OCI-LY3 (cell line): ENCODE measurements at regions not wholly inside any gene's neighbourhood (a gene's known extent, or its start where the extent isn't known, plus 50 kb on each side); places are given as distances from the start of the nearest gene placed in this dataset.

Experiments
- H2AFZ ChIP-seq: fragments of 200-600, 300-600 bp; shearing (Covaris generic); 2 replicates; pipeline ENCODE4 v1.6.0; 2014; ENCODE audit warnings: antibody characterized with exemption, low read depth, low read length
- H3K27ac ChIP-seq: fragments of 200-600, 300-600 bp; sonication (generic); 2 replicates; pipeline ENCODE4 v1.5.1; 2014; ENCODE audit warnings: mild to moderate bottlenecking, low read length, moderate library complexity, mixed read lengths
- H3K27me3 ChIP-seq: fragments of 200-600, 300-600 bp; sonication (generic); 2 replicates; pipeline ENCODE4 v1.6.1; 2014; ENCODE audit warnings: low read depth, low read length, mixed read lengths
- H3K36me3 ChIP-seq: fragments of 200-600, 300-600 bp; sonication (generic); replicated peaks from 2 replicates; pipeline ENCODE3; 2014; ENCODE audit warnings: low read depth, low read length, mixed read lengths
- H3K4me1 ChIP-seq: fragments of 300-600, 200-600 bp; sonication (generic); 2 replicates; pipeline ENCODE4 v1.6.1; 2014; ENCODE audit warnings: low read length, mixed read lengths
- H3K4me2 ChIP-seq: fragments of 200-600, 300-600 bp; sonication (generic); 2 replicates; pipeline ENCODE4 v1.6.1; 2014; ENCODE audit warnings: low read length, mixed read lengths
- H3K4me3 ChIP-seq: fragments of 300-600, 200-600 bp; sonication (generic); 2 replicates; pipeline ENCODE4 v1.5.1; 2014; ENCODE audit warnings: antibody characterized with exemption, mild to moderate bottlenecking, low read length, moderate library complexity
- H3K79me2 ChIP-seq: fragments of 300-600, 200-600 bp; shearing (Covaris generic); 2 replicates; pipeline ENCODE4 v1.6.1; 2014; ENCODE audit warnings: mild to moderate bottlenecking, low read length, mixed read lengths
- H3K9ac ChIP-seq: fragments of 300-600, 200-600 bp; shearing (Covaris generic); 2 replicates; pipeline ENCODE4 v1.6.0; 2014; ENCODE audit warnings: mild to moderate bottlenecking, low read length, moderate library complexity
- H3K9me3 ChIP-seq: fragments of 200-600, 300-600 bp; shearing (Covaris generic); 2 replicates; pipeline ENCODE4 v1.6.1; 2014; ENCODE audit warnings: low read length, mixed read lengths; ENCODE audit not compliant: insufficient read depth
- H4K20me1 ChIP-seq: fragments of 200-600, 300-600 bp; sonication (generic); 2 replicates; pipeline ENCODE4 v1.6.1; 2016; ENCODE audit warnings: low read length, mixed read lengths; ENCODE audit not compliant: insufficient read depth
- CTCF ChIP-seq: fragments of 200-600, 300-600 bp; sonication (generic); IDR thresholded peaks from 2 replicates; pipeline ENCODE4 v1.5.1; 2014; ENCODE audit warnings: antibody characterized with exemption, low read length, low read depth
- EZH2phosphoT487 ChIP-seq: fragments of 200-600 bp; shearing (Covaris generic); IDR thresholded peaks from 2 replicates; pipeline ENCODE4 v1.6.1; 2018; ENCODE audit warnings: antibody characterized with exemption, mixed run types, low read depth

DNA sequence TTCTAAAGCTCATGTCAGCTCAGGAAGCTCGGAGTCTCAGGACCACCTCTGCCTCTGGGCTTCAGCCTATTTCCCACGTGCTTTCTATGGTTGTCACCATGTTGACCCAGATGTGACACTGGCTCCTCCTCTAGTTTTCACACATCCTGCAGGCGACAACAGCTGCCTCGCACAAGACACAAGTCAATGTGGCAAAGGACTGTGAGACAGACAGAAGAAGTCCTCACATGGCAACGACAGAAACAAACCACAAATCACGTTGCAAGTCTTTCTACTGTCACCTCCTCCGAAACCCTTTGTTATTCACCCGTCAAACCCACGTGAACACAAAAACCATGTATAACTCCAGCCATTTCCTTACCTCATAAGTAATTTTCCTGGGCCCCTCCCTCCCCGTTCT lies 194.5 kb downstream of the MEX3B start:
- Histone ChIP-seq H3K36me3 (no peaks in the 10 kb centered on the region), H4K20me1 (no peaks in the 10 kb centered on the region), H3K4me1 (peaks cover 11% of the 10 kb centered on the region), H3K4me3 (no peak overlapping the region), H3K27ac (no peak overlapping the region), H3K9ac (no peak overlapping the region), H3K9me3 (no peaks in the 10 kb centered on the region), H2AFZ (no peak overlapping the region), H3K79me2 (no peaks in the 10 kb centered on the region), H3K4me2 (no peak overlapping the region), H3K27me3 (peaks cover 34% of the 10 kb centered on the region)
- no peak for TF ChIP-seq EZH2phosphoT487
- no peak for TF ChIP-seq CTCF

DNA sequence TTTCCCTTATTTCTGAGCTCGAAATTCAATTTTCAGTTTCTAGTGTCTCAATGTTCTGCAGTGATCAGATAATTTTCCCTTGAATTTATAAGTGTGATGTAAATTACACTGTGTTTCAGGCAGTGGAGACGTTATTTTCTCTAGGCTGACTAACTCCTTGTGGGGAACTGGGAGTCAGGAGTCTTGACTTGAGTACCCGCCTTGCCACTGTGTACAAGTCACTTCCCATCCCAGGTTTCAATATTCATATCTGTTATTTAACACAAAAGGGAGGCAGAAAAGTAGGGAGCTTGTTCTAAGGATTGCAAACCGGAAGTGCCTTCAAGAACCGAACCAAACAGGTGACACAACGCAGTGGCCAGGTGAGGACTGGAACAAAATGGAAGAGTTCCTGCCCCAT lies 196.5 kb downstream of the MEX3B start:
- Histone ChIP-seq H4K20me1 (no peaks in the 10 kb centered on the region), H3K27ac (no peak overlapping the region), H3K4me3 (no peak overlapping the region), H3K4me1 (peaks cover 17% of the 10 kb centered on the region), H3K27me3 (peaks cover 34% of the 10 kb centered on the region), H3K9me3 (no peaks in the 10 kb centered on the region), H2AFZ (no peak overlapping the region), H3K36me3 (no peaks in the 10 kb centered on the region), H3K4me2 (peak overlapping the region; percentile 39), H3K9ac (no peak overlapping the region), H3K79me2 (no peaks in the 10 kb centered on the region)
- TF ChIP-seq EZH2phosphoT487 (no peak), CTCF (no peak)

DNA sequence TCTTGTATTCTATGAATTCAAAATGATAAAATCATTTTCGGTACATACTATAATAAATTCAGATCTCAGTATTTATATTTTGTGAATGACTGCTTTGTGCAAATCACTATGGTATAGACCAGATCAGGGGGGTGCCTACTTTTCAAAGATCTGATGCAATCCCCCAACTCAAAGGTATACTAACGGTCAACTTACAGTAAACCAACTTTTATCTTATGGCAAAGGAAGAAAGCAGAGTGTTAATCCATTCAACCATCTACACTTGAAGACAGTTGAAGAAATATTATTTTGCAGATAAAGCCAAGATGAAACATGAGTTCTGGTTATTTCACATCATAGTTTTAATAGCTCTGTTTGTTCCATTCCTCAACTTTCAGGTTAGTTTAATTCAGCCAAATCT lies 197.1 kb downstream of the MEX3B start:
- Histone ChIP-seq H3K4me1 (peaks cover 22% of the 10 kb centered on the region), H3K27me3 (peaks cover 34% of the 10 kb centered on the region), H4K20me1 (no peaks in the 10 kb centered on the region), H3K4me2 (peak overlapping the region; percentile 39), H3K36me3 (no peaks in the 10 kb centered on the region), H3K9me3 (no peaks in the 10 kb centered on the region), H3K27ac (no peak overlapping the region), H3K9ac (no peak overlapping the region), H3K4me3 (no peak overlapping the region), H2AFZ (no peak overlapping the region), H3K79me2 (no peaks in the 10 kb centered on the region)
- TF ChIP-seq EZH2phosphoT487: no peak
- TF ChIP-seq CTCF: no peak

- Histone ChIP-seq H3K27ac (no peak overlapping the region), H2AFZ (no peak overlapping the region), H3K79me2 (no peaks in the 10 kb centered on the region), H3K4me3 (no peak overlapping the region), H3K4me1 (peaks cover 21% of the 10 kb centered on the region), H3K36me3 (no peaks in the 10 kb centered on the region), H3K4me2 (peak overlapping the region; percentile 25; the same call in 1 of the 2 replicates), H3K9me3 (no peaks in the 10 kb centered on the region), H4K20me1 (no peaks in the 10 kb centered on the region), H3K9ac (no peak overlapping the region), H3K27me3 (peaks cover 14% of the 10 kb centered on the region; the same call in 1 of the 2 replicates)
- TF ChIP-seq EZH2phosphoT487 (no peak), CTCF (no peak)
Observed at GRCh38 chr15:81843757-81844407, 201.9 kb downstream of the MEX3B start.
